ENCODE measurements at regions not wholly inside any gene's neighbourhood (a gene's known extent, or its start where the extent isn't known, plus 50 kb on each side); places are given as distances from the start of the nearest gene placed in this dataset.

DNA sequence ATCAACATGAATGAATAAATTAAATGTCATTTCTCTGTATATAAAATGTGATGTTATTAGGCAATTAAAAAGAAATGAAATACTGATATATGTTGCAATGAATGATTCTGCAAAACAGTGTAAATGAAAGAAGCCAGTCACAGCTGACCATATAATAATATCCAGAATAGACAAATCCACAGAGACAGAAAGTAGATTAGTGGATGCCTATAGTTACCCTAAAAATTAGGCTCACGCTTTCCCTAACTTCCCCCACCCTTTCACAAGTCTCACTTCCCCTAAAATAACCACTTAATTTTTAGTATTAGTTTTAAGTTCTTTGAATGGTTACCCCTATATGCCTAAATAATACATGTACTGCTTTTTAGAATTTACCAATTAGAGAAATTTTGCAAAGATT lies 348.9 kb upstream of the FAR2 start:
- no peak for DNase-seq (ENCODE audit: low read depth)
- no peak overlapping the region for H3K4me3 ChIP-seq (ENCODE audit: low read depth, low read length)

DNA sequence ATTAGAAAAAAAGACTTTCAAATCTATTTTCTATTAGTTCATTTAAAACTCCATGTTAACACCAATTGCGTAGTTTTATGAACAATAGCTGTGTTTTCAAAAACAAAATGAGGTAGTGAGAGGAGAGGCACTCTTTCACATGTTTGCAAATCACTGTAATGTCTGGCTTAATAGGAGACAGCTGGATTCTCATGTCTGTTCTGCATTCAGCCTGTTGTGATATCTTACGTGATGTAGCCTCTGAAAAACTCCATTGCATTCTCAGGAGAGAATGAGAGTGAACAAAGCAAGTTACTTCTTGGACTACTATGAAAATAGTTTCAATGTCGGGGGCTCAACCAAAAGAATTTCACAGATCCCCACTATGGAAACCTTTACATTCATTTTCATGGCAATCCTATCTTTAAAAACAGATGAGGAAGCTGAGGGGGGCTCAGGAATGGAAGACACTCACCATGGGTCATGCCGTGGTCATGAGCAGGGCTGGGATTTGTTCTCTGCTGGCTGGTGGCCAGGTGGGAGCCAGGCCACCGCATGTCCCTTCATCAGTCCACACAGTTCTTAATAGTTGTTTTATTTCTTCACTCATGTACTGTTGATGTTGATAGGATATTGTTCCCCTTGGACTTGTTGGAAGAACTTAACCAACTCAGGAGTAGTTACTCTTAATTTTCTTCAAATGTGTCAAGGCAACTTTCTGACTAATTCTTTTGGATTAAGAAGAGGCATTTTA lies 346.2 kb upstream of the FAR2 start:
- H3K4me3 ChIP-seq (ENCODE audit: low read depth, low read length), result no peak overlapping the region
- DNase-seq (ENCODE audit: low read depth), result no peak

DNA sequence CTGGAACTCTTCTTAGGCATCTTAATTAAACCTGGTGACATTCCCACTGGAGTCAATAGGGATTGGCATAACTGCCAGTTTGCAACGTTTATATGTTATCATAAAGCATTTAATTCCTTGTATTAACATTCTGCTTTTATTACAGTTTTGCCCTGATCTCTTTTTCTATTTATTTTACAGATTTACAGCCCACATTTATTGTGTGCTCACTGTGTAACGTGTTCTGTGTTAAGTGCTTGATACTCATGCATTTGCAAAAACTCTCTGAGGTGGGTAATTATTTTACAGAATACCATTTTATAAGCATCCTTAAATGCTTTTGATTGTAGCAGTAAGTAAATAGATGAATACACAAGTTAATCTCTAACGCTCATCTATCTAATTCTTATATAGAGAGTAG lies 341.5 kb upstream of the FAR2 start:
- DNase-seq (ENCODE audit: low read depth), result no peak
- H3K4me3 ChIP-seq (ENCODE audit: low read depth, low read length), result no peak overlapping the region

GRCh38 chr12:28811457-28811856 lies 337.6 kb upstream of the FAR2 start:
- DNase-seq (ENCODE audit: low read depth), result no peak
- H3K4me3 ChIP-seq (ENCODE audit: low read depth, low read length), result no peak overlapping the region

- no peak for DNase-seq (ENCODE audit: low read depth)
- H3K4me3 ChIP-seq (ENCODE audit: low read depth, low read length), result no peak overlapping the region
Observed at GRCh38 chr12:28814246-28814645, 334.8 kb upstream of the FAR2 start.

DNA sequence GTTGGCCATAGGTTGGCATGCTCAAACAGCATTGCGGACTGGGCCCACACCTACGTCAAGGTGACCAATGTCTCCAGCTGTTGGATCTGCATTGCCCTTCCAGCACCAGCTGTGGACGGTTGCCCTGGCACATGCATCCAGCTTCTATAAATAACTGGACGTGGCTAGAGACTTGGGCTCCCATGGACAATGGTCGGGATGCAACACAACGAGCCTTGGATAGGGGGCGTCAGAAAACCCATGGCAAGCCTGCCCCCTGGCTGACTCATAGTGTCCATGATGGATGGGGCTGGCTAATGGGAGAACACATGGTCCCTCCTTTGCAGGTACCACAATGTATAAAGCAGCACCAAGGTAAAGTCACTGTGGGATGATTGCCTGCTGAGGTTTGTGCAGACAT lies 331.6 kb upstream of the FAR2 start:
- H3K4me3 ChIP-seq (ENCODE audit: low read depth, low read length), result no peak overlapping the region
- DNase-seq (ENCODE audit: low read depth), result no peak

DNA sequence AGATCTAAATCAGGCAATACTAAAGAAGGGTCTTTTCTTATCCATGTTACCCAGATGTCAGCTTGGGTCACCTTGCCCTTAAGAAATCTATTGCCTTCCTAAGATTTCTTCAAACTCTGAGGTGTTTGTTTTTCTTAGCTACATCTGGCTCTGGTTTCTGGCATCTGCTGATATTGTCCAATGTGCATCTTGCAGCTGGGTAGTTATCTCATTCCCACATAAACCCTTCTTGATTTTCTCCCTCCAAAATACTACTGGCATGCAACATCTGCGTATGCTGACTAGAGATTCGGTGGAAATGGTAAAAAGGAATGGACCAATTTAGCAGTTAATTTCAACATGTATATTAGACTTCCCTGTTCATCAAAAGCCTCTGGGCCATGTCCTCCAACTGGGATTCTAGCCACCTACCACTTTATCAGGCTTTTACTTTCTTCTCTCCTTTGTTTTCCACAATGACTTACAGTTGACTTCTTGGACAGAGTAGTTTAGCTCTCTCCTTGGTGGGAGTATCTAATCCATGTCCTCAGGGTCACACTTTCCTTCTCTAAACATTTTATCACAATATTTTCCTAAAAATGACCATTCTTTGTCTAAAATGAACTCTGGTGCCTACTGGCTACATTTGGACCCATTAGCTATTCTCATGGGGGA lies 324.8 kb upstream of the FAR2 start:
- H3K4me3 ChIP-seq (ENCODE audit: low read depth, low read length), result no peak overlapping the region
- DNase-seq (ENCODE audit: low read depth), result no peak

- no peak overlapping the region for H3K4me3 ChIP-seq (ENCODE audit: low read depth, low read length)
- no peak for DNase-seq (ENCODE audit: low read depth)
Observed at GRCh38 chr12:28824849-28825248, 324.2 kb upstream of the FAR2 start.

GRCh38 chr12:28826766-28827165 lies 322.3 kb upstream of the FAR2 start:
- no peak for DNase-seq (ENCODE audit: low read depth)
- H3K4me3 ChIP-seq (ENCODE audit: low read depth, low read length), result no peak overlapping the region

- no peak overlapping the region for H3K4me3 ChIP-seq (ENCODE audit: low read depth, low read length)
- no peak for DNase-seq (ENCODE audit: low read depth)
Observed at GRCh38 chr12:28827861-28828260, 321.2 kb upstream of the FAR2 start.

DNA sequence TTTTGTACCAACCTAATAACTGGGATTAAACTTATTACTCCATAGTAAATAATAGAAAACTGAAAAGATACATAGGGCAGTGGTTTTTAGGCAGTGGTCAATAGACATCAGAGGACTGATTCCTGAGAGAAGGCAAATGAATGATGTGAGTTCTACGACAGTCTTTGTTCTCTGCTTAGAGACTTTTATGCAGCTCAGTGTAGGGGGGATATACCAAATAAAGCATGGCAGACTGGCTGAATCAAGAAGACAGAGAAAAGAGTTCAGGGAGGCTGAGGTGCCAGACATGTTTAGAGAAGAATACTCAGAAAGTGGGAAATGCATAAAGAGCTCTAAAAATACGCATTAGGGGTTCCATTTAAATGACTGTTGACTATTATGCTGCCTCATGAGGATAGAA lies 320.8 kb upstream of the FAR2 start:
- H3K4me3 ChIP-seq (ENCODE audit: low read depth, low read length), result no peak overlapping the region
- no peak for DNase-seq (ENCODE audit: low read depth)

DNA sequence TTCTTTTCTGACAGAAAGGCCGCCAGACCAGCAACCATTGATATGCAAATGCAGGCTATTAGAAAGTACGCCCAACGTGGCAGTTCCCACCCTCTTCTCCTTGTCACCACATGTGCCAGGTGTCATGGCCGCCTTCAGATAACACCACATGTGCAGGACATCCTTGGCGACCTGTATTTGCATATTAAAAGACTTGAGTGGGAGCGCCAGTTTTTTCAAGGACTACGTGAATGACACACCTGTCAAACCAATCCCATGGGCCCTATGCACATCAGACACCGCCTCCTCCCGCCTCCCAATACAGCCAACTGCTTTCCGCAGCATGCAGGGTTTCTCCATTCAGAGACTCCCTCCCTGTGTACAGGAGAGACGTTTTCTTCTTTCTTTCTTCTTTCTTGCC lies 318.6 kb upstream of the FAR2 start:
- no peak overlapping the region for H3K4me3 ChIP-seq (ENCODE audit: low read depth, low read length)
- DNase-seq (ENCODE audit: low read depth), result no peak

- no peak overlapping the region for H3K4me3 ChIP-seq (ENCODE audit: low read depth, low read length)
- no peak for DNase-seq (ENCODE audit: low read depth)
Observed at GRCh38 chr12:28844718-28845117, 304.4 kb upstream of the FAR2 start.

DNA sequence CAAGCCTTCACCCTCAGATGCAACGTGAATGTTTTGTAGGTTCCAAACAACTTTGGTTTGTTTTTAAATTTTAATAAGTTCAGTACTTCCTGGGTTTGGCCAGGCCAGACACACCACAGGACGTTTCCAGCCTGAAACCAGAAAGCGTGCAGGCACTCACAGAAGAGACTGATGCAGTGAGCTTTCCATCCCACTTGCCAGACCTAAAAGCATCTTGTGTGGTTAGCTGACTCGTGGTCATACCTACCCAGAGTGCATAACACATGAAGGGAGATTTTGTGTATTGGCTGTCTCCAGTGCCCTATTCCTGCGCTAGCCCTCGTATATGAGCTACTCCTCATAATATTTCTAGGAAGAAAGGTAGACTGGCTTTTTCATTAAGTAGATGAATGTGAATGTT lies 297.3 kb upstream of the FAR2 start:
- DNase-seq (ENCODE audit: low read depth), result no peak
- no peak overlapping the region for H3K4me3 ChIP-seq (ENCODE audit: low read depth, low read length)

DNA sequence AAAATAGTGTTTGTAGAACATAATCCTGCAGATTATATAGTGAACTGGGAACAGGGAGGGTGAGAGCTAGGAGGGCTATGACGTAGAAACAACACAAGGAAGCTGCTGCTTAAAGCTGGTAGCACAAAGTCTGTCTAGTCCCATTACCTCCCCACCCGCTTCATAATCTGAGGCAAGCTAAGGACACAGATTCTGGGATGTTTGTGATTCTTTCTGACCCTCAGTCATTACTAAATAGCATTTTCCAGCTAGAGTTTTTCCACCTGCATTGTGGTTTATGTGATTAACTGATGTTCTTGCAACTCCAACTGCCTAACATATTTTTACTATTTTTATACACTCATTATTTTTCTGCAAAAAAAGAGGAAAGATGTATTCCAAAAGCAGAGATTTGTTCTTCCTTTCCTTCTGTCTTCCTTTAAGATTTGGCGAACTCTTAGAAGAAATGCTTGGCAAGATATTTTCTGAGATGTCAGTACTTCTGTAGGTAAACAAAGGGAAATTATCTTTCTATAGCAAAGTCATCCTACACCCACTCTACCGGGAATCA lies 293.2 kb upstream of the FAR2 start:
- no peak overlapping the region for H3K4me3 ChIP-seq (ENCODE audit: low read depth, low read length)
- no peak for DNase-seq (ENCODE audit: low read depth)

- no peak for DNase-seq (ENCODE audit: low read depth)
- H3K4me3 ChIP-seq (ENCODE audit: low read depth, low read length), result no peak overlapping the region
Observed at GRCh38 chr12:28857369-28857768, 291.7 kb upstream of the FAR2 start.

GRCh38 chr12:28859551-28859950 lies 289.5 kb upstream of the FAR2 start:
- DNase-seq (ENCODE audit: low read depth), result no peak

GRCh38 chr12:28865776-28866175 lies 283.3 kb upstream of the FAR2 start:
- DNase-seq (ENCODE audit: low read depth), result no peak
- no peak overlapping the region for H3K4me3 ChIP-seq (ENCODE audit: low read depth, low read length)

More at GRCh38 chr12:28859551-28859950, 289.5 kb upstream of the FAR2 start:
- H3K4me3 ChIP-seq (ENCODE audit: low read depth, low read length), result no peak overlapping the region

DNA sequence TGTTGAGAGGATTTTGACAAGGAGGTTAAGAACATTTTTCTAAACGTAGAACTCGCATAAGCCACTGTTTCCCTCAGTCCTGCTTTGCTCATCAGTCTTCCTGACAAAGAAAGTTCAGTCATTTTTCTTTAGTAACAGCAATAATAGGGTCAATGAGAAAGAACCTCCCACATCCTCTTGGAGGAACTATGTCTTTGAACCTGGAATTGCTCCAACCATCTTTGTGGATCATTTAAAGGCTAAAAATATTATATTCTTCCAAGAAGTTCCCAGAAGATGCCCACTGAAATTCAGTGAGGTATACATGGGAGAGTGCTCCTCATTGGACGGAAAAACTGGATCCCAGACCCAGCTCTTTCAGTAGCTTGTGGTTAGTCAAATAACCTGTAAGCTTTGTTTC lies 282.8 kb upstream of the FAR2 start:
- no peak for DNase-seq (ENCODE audit: low read depth)
- H3K4me3 ChIP-seq (ENCODE audit: low read depth, low read length), result no peak overlapping the region

DNA sequence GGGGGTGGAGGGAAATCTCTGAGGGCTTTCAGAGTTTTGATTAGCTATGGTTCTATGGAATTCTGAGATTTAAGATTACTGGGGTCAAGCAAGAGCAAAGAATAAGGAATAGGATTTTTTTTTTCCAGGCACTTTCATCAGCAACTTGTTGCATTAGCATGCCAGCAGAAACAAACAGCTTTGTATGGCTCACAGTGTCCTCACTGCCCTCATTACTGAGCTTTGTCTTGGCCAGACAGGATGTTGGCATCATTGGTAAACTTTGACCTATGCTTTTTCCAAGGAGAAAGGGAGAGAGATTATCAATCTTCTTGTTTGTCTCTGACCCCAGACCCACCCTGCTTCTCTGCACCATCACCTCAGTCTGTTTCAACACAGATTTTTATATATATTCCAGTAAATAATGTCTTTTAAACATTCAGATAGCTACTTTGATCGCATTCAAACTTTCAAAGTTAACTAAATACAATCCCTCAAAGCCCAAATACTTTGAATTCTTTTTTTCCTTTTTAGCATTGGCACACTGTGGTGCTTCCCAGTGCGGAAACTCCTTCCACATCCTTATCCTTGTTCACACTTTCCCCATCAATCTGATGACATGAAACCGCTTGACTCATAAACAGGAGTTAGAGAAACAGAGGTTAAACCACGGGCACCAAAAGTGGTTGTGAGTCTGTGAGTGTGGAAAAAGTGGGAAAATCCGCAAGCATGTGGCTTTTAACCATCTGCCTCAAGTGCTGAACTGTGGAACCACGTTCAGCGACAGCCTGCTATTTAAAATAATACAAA lies 282.2 kb upstream of the FAR2 start:
- DNase-seq (ENCODE audit: low read depth), result no peak
- no peak overlapping the region for H3K4me3 ChIP-seq (ENCODE audit: low read depth, low read length)

Measured in skeletal muscle cell (primary cell).